ENCODE measurements at regions not wholly inside any gene's neighbourhood (a gene's known extent, or its start where the extent isn't known, plus 50 kb on each side); places are given as distances from the start of the nearest gene placed in this dataset.

DNA sequence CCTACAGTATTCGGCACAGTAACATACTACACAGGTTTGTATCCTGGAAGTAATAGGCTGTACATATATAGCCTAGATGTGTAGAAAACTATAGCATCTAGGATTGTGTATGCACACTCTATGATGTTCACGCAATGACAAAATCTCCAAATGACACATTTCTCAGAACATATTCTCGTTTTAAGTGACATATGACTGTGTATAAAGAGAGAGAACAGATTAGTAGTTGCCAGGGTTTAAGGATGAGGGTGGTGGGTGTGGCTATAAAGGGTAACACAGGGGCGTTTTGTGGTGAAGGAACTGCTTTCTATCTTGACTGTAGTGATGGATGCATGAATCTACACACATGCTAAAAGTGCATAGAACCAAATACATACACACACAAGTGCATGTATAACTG lies 101.2 kb downstream of the ARL4A start:
- Mint-ChIP-seq H3K4me3 (no peak overlapping the region), H3K4me1 (no peaks in the 10 kb centered on the region), H3K27ac (ENCODE audit: low read depth) (no peak overlapping the region), H3K36me3 (ENCODE audit: insufficient read depth) (no peaks in the 10 kb centered on the region), H3K27me3 (no peaks in the 10 kb centered on the region), H3K9me3 (no peaks in the 10 kb centered on the region)
- ATAC-seq (replicated peaks; ENCODE audit: extremely low read depth, poor library complexity, severe bottlenecking) = no peak
- no peak for DNase-seq (ENCODE audit: low spot score in 2 of 2)

DNA sequence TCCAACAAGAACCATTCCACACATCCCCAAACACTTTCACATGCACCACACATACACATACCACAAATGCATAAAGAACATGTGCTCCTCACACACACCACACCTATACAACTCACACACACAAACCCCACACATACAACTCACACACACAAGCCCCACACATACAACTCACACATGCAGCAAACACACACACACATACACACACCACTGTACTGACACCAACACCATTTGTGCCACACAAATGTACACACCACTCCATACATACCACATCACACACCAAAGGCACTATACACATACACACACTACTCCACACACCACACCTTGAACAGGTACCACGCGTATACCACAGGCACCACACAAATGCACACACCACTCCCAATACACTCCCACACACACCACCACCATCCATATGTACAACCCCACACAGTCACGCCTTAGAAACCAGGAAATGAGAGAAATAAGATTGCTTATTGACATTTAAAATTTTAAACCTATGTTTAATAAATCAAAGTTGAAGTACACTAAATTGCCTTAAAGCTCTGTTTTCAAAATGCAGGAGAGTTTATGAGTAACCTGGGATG lies 107.4 kb downstream of the ARL4A start:
- Mint-ChIP-seq H3K9me3 (no peaks in the 10 kb centered on the region), H3K27me3 (no peaks in the 10 kb centered on the region), H3K36me3 (ENCODE audit: insufficient read depth) (no peaks in the 10 kb centered on the region), H3K27ac (ENCODE audit: low read depth) (no peak overlapping the region), H3K4me1 (no peaks in the 10 kb centered on the region), H3K4me3 (no peak overlapping the region)
- no peak for ATAC-seq (replicated peaks; ENCODE audit: extremely low read depth, poor library complexity, severe bottlenecking)
- DNase-seq (ENCODE audit: low spot score in 2 of 2) = no peak

DNA sequence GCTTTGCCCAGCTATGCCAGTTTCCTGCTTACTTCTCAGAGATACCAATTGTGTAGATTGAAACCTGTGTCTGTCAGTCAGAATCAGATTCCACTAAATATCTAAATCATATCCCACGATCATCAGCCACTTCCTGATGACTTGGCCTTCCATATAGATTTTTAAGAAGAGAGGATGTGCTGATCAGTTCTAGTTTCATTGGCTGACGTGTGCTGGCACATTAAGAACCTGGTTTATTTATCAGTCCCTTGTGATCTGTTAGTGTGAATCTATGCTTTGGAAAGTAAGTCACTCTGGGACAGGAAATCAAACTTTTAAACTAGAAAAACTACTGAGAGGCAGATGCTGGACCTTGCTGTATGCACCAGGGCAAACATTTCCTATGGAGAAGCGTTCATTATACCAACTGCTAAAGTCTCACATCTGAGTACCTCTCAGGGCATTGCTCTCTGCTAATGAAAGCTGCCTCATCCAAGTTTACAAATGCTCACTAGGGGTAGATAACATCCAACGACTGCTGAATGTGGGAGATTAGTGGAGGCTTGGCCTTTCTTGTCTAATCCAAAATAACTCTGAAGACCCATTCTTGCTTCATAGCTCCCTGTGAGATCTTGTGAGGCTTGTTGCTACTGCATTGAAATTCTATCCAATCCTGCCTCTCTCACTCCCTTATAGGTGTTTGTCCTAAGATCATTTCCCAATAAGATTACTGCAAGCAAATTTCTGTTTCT lies 109.1 kb downstream of the ARL4A start:
- Mint-ChIP-seq H3K36me3 (ENCODE audit: insufficient read depth) (no peaks in the 10 kb centered on the region), H3K27ac (ENCODE audit: low read depth) (no peak overlapping the region), H3K4me3 (no peak overlapping the region), H3K9me3 (no peaks in the 10 kb centered on the region), H3K27me3 (no peaks in the 10 kb centered on the region), H3K4me1 (no peaks in the 10 kb centered on the region)
- ATAC-seq (replicated peaks; ENCODE audit: extremely low read depth, poor library complexity, severe bottlenecking) = no peak
- DNase-seq (ENCODE audit: low spot score in 2 of 2) = no peak

DNA sequence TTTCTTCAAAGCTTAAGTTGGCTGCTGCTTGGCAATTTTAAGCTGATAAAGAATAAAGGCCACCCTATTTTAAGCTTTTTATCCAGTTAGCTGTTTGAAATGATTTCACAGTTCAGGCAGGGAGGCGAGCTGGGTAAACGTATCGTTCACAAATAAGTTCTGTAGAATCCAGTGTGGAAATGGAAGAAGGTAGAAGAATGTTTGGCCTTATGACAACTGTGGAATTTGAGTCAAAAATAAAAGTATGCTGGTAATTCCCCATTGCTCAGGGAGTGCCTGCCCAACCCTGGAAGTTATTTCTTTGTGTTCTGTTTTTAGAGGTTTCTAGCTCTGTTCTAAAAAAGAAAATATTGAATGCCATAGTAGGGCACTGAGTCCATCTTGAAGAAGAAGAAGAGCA lies 113.1 kb downstream of the ARL4A start:
- DNase-seq (ENCODE audit: low spot score in 2 of 2) (no peak), ATAC-seq (replicated peaks; ENCODE audit: extremely low read depth, poor library complexity, severe bottlenecking) (no peak)
- Mint-ChIP-seq H3K4me1 (no peaks in the 10 kb centered on the region), H3K4me3 (no peak overlapping the region), H3K27me3 (no peaks in the 10 kb centered on the region), H3K36me3 (ENCODE audit: insufficient read depth) (no peaks in the 10 kb centered on the region), H3K27ac (ENCODE audit: low read depth) (no peak overlapping the region), H3K9me3 (no peaks in the 10 kb centered on the region)

DNA sequence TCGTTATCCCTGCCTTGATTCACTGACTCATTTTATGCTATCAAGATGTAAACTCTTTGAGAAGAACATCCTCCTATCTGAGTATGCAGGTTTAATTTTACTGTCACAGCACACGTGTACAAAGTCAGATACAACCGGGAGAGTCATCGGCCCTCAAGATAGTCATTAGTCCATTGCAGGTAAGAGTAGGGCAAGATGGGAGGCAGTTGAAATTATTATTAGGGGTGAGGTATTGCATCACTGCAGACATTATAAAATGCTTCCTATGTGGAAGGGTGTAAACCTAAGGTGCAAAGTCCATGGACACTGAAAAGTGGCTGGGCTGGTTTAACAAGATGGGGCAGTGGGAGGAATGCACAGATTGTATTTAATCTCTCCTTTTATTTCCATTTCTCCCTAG lies 113.7 kb downstream of the ARL4A start:
- ATAC-seq (replicated peaks; ENCODE audit: extremely low read depth, poor library complexity, severe bottlenecking) = no peak
- no peak overlapping the region for H3K27ac Mint-ChIP-seq (ENCODE audit: low read depth)
- H3K4me1 Mint-ChIP-seq = no peaks in the 10 kb centered on the region
- no peaks in the 10 kb centered on the region for H3K36me3 Mint-ChIP-seq (ENCODE audit: insufficient read depth)
- no peak for DNase-seq (ENCODE audit: low spot score in 2 of 2)
- H3K4me3 Mint-ChIP-seq = no peak overlapping the region
- no peaks in the 10 kb centered on the region for H3K9me3 Mint-ChIP-seq
- H3K27me3 Mint-ChIP-seq = no peaks in the 10 kb centered on the region

DNA sequence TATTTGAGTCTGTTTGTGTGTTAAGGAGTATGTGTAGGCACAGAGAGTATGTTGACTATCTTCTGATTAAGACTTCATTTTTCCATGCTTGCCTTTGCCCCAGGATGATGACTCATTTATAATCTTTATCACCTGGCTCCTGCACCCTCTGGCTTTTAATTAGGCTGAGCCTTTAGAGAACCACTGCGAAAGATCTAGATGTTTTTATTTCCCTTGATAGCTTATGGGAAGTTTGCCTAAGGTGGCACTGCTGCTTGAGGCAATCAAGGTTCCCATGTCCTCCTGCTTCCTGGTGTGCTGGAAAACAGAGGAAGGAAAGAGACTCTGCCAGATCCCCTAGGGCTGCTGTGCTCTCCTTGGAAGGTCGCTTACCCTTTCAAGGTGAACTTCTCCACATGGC lies 114.6 kb downstream of the ARL4A start:
- no peaks in the 10 kb centered on the region for H3K9me3 Mint-ChIP-seq
- no peak overlapping the region for H3K27ac Mint-ChIP-seq (ENCODE audit: low read depth)

DNA sequence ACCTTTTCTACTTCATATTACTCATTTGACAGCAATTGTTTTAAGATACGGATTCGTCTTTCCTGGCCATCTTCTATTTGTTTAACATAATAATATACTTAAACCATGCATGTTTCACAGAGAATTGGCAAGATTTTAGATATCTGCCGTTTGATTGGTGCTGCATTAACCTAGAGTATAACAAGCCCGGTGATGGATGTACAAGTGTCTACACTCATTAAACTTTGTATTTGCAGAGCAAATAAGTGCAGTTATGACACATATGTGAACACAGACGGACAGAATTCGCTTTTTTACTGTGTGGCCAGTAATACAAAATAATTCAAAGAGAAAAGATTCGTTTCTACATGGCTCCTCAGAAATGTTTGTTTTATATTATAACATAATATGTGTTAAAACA lies 116.1 kb downstream of the ARL4A start:
- Mint-ChIP-seq H3K27me3 (no peaks in the 10 kb centered on the region), H3K27ac (ENCODE audit: low read depth) (no peak overlapping the region), H3K4me1 (no peaks in the 10 kb centered on the region), H3K4me3 (no peak overlapping the region), H3K36me3 (ENCODE audit: insufficient read depth) (no peaks in the 10 kb centered on the region), H3K9me3 (no peaks in the 10 kb centered on the region)
- no peak for DNase-seq (ENCODE audit: low spot score in 2 of 2)
- ATAC-seq (replicated peaks; ENCODE audit: extremely low read depth, poor library complexity, severe bottlenecking) = no peak

More for the DNA sequence above, 114.6 kb downstream of the ARL4A start:
- H3K4me1 Mint-ChIP-seq = no peaks in the 10 kb centered on the region
- no peak overlapping the region for H3K4me3 Mint-ChIP-seq
- H3K36me3 Mint-ChIP-seq (ENCODE audit: insufficient read depth) = no peaks in the 10 kb centered on the region
- no peak for DNase-seq (ENCODE audit: low spot score in 2 of 2)
- ATAC-seq (replicated peaks; ENCODE audit: extremely low read depth, poor library complexity, severe bottlenecking) = no peak
- H3K27me3 Mint-ChIP-seq = no peaks in the 10 kb centered on the region

DNA sequence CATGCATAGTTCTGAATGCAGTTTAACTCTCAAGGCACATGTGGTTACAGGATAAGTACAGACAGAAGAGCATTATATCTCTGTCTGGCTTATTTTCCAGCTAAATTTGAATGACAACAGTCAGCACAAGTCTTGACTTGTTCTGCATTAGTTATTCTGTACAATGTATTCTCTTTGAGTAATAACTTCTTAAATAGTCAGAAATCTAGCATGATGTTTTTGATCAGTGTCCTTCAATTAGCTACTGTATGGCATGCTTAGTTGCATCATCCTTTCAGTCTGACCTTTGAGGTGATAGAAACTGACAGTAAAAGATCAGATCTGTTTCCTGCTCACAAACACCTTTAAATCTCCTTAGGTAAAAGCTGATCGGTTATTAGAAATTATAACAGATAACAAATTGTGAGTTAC lies 118.1 kb downstream of the ARL4A start:
- no peak overlapping the region for H3K4me3 Mint-ChIP-seq

DNA sequence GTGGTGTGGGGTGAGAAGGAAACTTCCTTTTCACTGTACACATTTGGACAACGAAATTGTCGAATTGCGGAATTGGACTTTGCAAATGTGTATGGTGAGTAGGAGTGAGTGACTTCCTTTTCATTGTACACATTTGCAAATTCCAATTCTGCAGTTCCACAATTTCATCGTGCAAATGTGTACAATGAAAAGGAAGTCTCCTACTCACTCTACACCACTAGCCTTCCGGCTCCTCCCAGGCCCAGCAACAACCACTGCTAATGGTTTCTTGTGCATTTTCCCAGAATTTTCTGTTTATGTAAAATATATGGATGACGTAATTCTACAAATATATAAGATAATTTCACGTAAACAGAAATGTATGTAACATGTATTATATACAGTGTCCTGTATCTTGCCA lies 118.5 kb downstream of the ARL4A start:
- ATAC-seq (replicated peaks; ENCODE audit: extremely low read depth, poor library complexity, severe bottlenecking) = no peak
- H3K27ac Mint-ChIP-seq (ENCODE audit: low read depth) = no peak overlapping the region

More for the DNA sequence above, 118.1 kb downstream of the ARL4A start:
- Mint-ChIP-seq H3K9me3 (no peaks in the 10 kb centered on the region), H3K36me3 (ENCODE audit: insufficient read depth) (no peaks in the 10 kb centered on the region), H3K27me3 (no peaks in the 10 kb centered on the region), H3K4me1 (no peaks in the 10 kb centered on the region), H3K27ac (ENCODE audit: low read depth) (no peak overlapping the region)
- ATAC-seq (replicated peaks; ENCODE audit: extremely low read depth, poor library complexity, severe bottlenecking) = no peak
- no peak for DNase-seq (ENCODE audit: low spot score in 2 of 2)

DNA sequence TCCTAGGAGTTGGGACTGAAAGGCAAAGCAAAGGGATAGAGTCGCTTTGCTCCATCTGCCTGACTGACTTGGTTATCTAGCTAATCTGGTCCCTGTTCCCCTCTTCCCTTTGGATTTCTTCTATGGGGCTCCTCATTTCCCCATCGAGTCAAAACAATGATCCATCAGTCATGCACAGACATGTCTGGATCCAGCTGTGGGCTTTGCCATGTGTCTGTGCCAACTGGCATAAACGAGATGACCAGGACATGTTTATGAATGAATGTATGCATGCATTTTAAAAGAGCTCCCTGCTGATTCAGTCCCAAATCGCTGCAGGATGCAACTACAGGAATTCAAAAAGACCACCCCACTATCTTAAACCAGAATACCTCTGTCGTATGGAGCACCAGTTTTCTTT lies 122.0 kb downstream of the ARL4A start:
- no peak for DNase-seq (ENCODE audit: low spot score in 2 of 2)
- no peak overlapping the region for H3K4me3 Mint-ChIP-seq
- no peaks in the 10 kb centered on the region for H3K9me3 Mint-ChIP-seq
- H3K27ac Mint-ChIP-seq (ENCODE audit: low read depth) = no peak overlapping the region
- ATAC-seq (replicated peaks; ENCODE audit: extremely low read depth, poor library complexity, severe bottlenecking) = no peak
- H3K27me3 Mint-ChIP-seq = peaks cover 11% of the 10 kb centered on the region
- H3K4me1 Mint-ChIP-seq = no peaks in the 10 kb centered on the region
- H3K36me3 Mint-ChIP-seq (ENCODE audit: insufficient read depth) = no peaks in the 10 kb centered on the region

More for the DNA sequence above, 118.5 kb downstream of the ARL4A start:
- H3K27me3 Mint-ChIP-seq = no peaks in the 10 kb centered on the region
- no peaks in the 10 kb centered on the region for H3K4me1 Mint-ChIP-seq
- H3K36me3 Mint-ChIP-seq (ENCODE audit: insufficient read depth) = no peaks in the 10 kb centered on the region
- no peaks in the 10 kb centered on the region for H3K9me3 Mint-ChIP-seq
- H3K4me3 Mint-ChIP-seq = no peak overlapping the region
- DNase-seq (ENCODE audit: low spot score in 2 of 2) = no peak

DNA sequence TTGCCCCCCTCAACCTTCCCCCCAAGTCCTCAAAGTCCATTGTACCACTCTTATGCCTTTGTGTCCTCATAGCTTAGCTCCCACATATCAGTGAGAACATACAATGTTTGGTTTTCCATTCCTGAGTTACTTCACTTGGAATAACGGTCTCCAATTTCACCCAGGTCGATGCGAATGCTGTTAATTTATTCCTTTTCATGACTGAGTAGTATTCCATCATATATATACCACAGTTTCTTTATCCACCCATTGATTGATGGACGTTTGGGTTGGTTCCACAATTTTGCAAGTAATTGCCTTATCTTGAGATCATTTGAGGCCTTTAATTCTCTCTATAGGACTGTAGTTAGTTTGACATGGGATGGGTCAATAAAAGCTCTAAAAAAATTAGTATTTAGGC lies 124.7 kb downstream of the ARL4A start:
- DNase-seq (ENCODE audit: low spot score in 2 of 2) (no peak), ATAC-seq (replicated peaks; ENCODE audit: extremely low read depth, poor library complexity, severe bottlenecking) (no peak)
- no peaks in the 10 kb centered on the region for H3K9me3 Mint-ChIP-seq
- H3K36me3 Mint-ChIP-seq (ENCODE audit: insufficient read depth) = no peaks in the 10 kb centered on the region
- peak overlapping the region; percentile 3 for H3K27ac Mint-ChIP-seq (ENCODE audit: low read depth)
- peaks cover 14% of the 10 kb centered on the region for H3K27me3 Mint-ChIP-seq
- H3K4me1 Mint-ChIP-seq = no peaks in the 10 kb centered on the region
- H3K4me3 Mint-ChIP-seq = no peak overlapping the region

DNA sequence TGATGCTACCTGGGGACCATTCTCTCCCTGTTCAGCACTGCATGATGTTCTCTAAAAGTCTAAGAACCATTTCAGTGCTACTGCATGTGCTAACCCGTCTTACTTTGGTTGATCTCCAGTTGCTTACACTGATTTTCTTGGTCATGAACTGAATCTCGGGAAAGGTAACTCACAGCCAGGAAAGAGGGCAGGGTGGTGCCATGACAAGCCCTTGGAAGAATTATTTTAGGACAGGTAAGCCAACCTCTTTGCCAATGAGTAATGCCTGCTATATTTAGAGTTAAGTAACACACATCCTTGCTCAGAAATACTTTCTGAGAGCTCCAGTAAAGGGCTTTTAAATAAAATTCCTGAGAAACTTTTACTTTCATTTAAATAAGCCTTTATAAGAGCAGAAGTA lies 126.7 kb downstream of the ARL4A start:
- ATAC-seq (replicated peaks; ENCODE audit: extremely low read depth, poor library complexity, severe bottlenecking) (no peak), DNase-seq (ENCODE audit: low spot score in 2 of 2) (no peak)
- H3K4me3 Mint-ChIP-seq = no peak overlapping the region
- H3K27me3 Mint-ChIP-seq = peaks cover 25% of the 10 kb centered on the region
- H3K27ac Mint-ChIP-seq (ENCODE audit: low read depth) = no peak overlapping the region
- H3K4me1 Mint-ChIP-seq = no peaks in the 10 kb centered on the region
- H3K9me3 Mint-ChIP-seq = no peaks in the 10 kb centered on the region
- H3K36me3 Mint-ChIP-seq (ENCODE audit: insufficient read depth) = no peaks in the 10 kb centered on the region

DNA sequence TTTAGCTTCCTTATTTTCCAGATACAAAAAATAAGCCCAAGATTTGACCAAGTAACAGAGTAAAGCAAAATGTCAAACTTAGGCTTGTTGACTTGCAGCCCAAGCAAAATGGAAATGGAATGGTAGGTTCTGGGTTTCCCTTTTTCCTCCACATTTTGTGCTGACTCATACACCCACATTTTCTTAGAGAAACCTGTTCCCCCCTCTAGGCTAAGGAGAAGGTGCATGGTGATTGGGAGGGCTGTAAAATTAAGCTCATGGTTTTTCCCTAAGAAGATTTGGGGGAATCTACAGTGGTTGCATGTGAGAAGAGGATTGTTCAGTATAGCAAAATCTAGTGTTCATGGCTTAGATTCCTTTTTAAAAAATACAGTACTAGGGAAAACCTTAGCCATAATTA lies 127.4 kb downstream of the ARL4A start:
- H3K4me1 Mint-ChIP-seq = no peaks in the 10 kb centered on the region
- DNase-seq (ENCODE audit: low spot score in 2 of 2) (no peak), ATAC-seq (replicated peaks; ENCODE audit: extremely low read depth, poor library complexity, severe bottlenecking) (no peak)
- peaks cover 25% of the 10 kb centered on the region for H3K27me3 Mint-ChIP-seq
- H3K36me3 Mint-ChIP-seq (ENCODE audit: insufficient read depth) = no peaks in the 10 kb centered on the region
- H3K27ac Mint-ChIP-seq (ENCODE audit: low read depth) = no peak overlapping the region
- H3K4me3 Mint-ChIP-seq = no peak overlapping the region
- H3K9me3 Mint-ChIP-seq = no peaks in the 10 kb centered on the region

Data from central memory CD8-positive, alpha-beta T cell (primary cell).